HTR-8/SVneo (cell line): ENCODE measurements at regions not wholly inside any gene's neighbourhood (a gene's known extent, or its start where the extent isn't known, plus 50 kb on each side); places are given as distances from the start of the nearest gene placed in this dataset.

Experiments
- DNase-seq: peaks from one replicate; pipeline ENCODE4 v3.0.0; 2011; ENCODE audit warnings: low spot score, mixed read lengths; ENCODE audit not compliant: insufficient read length
- FAIRE-seq: peaks from 2 replicates; lab custom pipeline; 2011; peaks lifted over from hg19 to GRCh38; lab: Jason Lieb, UNC

DNA sequence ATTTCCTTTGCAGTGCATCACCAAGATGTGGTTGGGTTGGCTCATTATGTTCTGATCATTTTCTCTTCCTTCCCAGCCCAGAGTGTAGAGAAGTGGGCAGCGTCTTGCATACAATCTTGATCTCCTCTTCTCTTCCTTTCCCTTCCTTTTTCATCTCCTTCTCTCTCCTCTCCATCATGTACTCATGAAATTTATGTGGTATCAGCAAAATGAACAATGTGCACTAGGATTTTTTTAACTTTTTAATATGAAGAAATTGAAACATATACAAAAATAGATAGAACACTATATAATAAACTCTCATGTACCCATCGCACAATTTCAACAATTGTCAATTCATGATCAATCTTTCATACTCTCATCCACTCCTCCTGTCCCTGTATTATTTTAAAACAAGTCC, 593.5 kb downstream of the BCOR start:
- no peak for FAIRE-seq

DNA sequence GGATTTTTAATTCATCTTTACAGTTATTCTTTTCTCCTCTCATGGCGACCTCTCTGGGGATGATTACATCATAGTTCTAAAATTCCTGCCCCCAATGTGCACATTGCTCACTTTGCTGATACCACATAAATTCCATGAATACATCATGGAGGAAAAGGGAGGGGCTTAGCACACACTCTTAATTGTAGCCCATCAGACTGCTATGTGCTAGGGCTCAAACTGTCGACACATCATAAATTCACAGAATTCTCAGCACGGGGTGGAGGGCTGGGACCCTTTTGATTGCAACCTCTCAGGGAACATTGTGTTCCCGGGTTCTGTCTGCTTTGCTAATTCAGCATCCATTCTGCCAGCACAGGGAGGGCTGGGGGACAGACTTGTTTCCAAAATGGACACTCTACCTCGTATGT, 592.9 kb downstream of the BCOR start:
- no peak for DNase-seq
- no peak for FAIRE-seq

More for the DNA sequence above, 593.5 kb downstream of the BCOR start:
- DNase-seq: no peak

DNA sequence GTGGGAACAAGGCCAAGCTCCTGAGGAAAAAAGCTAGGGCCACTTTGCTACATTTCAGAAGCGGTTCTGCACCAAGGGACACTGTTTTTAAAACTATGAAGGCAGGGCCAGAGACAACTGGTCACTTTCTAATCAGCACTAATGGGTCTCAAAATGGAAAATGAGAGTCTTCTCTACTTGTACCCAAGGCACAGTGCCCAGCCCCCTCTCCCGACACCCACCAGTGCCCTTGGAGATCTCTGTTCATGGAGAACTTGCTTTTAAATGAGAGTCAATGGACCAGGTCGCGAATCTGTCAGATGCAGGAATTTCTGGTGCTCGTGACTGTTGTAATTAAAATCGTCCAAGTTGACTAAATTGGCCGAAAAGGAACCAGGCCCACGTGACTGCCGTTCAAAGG, 591.6 kb downstream of the BCOR start:
- no peak for FAIRE-seq
- DNase-seq: no peak

DNA sequence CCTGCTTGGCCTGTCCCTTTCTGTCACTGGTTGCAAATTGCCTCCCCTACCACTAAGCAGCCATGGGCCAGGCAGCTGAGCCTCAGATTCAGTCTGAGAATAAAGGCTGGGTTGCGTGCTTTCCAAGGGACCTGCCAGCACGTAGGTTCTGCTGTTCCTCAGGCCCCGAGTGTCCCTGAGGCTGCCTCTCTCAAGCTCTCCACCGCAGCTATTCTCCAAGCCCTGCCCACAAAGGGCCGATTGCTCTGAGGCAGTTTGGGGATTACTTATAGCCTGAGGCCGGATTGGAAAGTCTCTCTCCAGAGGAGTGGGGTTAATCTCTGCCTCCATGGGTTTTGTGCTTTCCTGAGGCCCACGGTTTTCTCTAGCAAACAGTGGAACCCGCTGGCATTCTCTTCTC, 590.7 kb downstream of the BCOR start:
- DNase-seq (no peak), FAIRE-seq (no peak)

DNA sequence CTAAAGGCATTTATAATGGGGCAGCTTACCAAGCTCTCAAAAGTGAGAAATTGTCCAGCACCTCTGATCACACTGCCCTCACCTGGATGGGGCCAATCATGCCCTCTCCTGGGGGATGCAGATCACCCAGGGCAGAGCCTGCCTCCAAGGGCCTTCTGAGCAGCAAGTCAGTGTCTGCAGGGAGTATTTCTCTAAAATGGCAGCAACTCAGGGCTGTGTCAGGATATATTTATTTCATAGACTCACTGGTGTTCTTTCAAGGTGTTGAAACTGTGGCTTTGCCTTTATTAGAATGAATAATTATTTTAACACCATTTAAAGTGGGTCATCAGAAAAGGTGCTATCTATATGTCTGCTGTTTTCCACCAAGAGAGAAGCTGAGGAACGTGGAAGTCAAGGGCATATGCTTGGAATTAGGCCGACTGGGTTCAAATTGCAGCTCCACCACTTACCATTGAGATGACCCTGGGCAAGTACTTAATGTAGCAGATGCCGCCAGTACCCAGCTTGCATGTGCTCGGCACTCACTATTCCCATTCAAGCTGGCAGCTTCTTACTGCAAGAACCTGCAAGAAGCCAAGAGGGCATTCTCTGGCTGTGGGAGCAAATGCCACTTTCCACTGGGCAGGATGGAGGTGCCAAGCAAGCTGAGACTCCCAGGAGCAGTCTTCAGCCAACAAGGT, 590.0 kb downstream of the BCOR start:
- DNase-seq (no peak), FAIRE-seq (no peak)

DNA sequence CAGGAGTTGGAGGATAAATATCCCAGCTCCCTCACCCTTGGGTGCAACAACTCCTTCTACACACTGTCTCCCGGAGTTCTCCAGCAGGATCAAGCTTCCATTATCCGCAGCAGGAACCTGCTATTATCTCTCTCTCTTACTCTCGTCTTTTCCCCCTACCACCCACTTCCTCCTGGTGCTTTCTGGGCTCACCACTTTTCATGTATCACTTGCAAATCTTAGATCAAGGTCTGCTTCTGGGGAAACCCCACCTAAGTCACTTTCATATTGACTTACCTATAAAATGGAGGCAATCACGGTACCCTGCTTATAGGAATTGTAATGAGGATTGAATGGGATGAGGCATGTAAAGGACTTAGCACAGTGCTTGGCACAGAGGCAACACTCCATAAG, 589.5 kb downstream of the BCOR start:
- no peak for FAIRE-seq

DNA sequence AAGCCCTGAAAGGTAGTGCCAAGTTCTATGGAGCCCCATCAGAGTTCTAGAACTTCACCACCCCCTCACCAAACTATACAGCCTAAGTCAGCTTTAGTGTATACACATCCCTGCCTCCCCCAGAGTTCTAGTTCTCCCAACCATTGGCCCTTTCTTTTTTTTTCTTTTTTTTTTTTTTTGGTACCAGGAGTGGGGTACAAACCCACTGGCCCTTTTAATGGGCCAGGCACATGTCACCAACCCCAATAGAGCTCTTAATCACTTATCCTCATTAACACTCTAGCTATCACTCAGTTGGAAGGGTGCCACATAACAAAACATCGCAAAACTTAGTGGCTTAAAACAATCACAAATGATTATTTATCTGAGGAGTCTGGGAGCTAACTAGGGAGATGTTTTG, 588.6 kb downstream of the BCOR start:
- DNase-seq (no peak), FAIRE-seq (no peak)

More for the DNA sequence above, 589.5 kb downstream of the BCOR start:
- DNase-seq: no peak

DNA sequence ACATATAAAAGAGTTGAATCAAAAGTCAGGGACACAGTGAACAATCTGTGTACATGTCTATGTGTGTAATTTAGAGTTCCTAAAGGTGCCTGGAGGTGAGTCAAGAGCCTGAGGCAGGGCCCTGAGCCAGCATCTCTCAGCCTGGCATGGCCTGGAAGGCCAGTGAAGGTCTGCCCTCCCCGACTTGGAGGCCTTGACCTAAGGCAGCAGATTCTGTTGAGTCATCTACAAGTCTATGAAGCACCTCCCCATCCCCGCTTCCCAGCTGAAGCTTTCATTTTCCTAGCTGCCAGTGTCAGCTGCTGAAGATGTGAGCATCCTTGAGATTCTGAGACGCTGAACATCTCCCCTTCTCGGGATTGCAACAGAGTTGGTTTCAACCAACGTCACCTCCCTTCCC, 583.9 kb downstream of the BCOR start:
- FAIRE-seq (no peak), DNase-seq (no peak)

DNA sequence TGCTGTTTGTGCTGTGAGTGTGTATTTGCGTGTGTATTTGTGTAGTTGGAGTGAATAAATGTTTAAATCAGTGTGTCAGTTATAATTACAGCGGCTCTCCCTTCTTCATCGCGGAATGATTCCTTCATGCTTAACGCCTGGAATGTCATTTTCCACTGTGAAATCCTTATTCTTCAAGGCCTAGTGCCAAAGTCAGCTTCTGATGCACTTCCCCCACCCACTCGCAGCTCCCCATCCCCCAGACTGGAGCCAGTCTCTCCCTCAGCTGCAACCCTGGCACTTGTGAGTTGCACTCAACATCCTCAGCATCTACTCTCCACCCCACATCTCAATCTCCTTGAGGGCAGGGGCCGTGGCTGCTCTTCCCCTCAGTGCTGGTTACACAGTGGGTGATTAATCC, 583.0 kb downstream of the BCOR start:
- DNase-seq: no peak
- no peak for FAIRE-seq

DNA sequence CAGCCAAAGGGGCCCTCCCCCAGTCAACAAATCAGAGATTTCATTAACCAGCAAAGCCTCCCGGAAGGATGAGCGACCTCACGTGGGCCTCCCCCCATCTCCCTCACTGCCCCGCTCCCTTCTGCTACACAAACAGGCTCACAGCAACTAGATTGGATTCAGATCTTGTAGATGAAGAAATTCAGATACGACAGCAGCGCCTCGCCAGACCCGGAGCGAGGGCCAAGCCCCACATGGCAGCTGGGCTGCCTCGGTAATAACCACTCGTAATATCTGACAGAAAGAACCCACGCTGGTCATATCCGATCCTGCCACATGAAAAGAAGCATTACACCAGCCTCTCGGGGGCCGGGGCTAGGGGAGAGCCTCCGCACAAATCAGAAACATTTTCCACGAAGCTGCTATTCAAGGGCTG, 581.3 kb downstream of the BCOR start:
- FAIRE-seq (no peak), DNase-seq (no peak)

DNA sequence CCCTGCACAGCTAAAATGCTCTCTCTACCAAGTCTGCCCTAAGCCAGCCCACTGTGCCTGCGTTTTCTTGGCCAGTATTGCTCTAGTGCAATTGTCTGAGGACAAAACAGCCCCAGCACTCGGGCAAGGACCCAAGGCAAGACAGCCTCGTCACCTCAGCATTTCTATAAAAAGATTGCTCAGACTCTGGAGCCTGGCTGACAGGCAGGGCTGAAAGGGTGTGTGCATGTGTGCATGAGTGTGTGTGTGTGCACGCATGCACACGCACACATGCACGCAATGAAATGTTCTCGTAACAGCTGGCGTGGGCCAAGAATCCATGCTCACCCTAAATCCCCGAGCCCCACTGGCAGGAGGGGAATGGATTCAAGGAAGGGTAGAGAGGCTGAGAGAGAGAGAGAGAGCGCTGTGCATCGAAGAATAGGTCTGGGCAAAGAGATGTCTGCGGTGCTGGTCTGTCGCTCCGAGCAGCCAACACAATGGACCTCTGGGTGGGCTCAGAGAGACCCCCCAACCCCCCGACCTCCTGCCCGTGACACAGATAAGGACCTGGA, 579.2 kb downstream of the BCOR start:
- DNase-seq (no peak), FAIRE-seq (peak; percentile 16)

DNA sequence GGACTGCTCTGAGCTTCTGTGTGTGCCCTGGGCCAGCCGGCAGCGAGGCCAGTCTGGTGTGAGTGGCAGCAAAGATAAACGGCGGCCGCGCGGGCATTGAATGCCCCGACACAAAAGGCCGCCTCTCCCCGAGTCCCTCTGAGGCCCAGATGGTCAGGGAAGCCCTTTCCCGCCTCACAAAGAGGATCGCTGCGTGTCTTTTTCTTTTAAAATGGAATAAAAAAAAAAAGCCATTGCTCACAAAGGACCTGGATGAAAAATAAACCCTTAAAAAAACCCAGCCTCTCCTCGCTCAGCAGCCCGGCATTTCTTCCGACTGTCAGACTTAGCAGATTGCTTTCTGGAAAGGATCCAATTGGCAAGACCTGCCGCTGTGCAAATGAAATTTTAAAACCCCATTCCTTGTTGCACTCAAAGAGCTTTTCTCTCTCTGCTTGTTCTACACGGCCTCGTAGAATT, 578.7 kb downstream of the BCOR start:
- no peak for FAIRE-seq
- DNase-seq: no peak

DNA sequence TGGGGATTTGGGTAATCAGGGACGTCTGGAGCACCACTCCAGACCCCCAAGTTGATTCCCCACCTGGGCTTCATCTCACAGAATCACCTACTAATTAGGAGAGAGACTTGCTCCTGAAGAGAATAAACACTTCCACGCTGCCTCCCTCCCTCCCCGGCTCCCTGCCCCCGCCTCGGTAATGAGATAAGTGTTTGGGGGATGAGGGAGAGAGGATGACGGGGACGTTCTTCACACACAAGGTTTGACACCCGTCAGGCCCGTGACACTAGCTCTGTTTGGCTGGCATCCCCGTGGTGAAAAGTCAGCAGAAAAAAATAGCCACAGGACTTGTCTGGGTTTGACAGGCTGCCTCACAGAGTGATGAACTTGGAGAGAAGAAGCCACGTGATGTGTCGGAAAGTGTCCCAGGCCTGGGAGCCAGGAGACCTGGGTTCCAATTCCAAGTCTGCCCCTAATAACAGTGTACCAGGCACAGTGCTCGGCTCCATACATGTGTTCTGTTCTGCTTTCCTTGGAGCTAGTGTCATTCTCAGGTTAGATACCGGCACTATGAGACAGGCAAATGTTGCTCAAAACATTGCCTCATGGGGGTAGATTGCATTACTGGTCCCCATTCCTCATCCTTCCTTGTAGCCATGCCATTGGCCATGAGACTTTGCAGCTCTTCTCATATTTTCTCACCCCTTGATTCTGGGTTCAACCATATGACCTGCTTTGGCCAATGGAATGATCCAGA, 578.0 kb downstream of the BCOR start:
- DNase-seq (no peak), FAIRE-seq (no peak)

DNA sequence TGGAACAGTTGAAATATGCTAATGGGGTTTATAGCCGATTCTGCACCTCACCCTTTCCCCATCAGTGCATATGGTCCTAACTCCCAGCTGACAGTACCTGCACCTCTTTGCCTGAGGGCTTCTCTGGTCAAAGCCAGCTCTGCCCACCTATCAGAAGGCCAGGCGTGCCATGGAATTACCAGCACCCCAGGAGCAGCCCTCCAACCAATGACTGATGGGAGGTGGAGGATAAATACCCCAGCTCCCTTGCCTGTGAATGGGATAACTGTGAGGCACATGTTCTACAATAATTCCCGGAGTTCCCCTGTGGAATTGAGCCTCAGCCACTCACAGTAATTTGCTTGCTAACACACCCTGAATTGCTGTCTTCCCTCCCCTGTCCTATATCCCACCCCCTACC, 572.0 kb downstream of the BCOR start:
- FAIRE-seq (no peak), DNase-seq (no peak)

DNA sequence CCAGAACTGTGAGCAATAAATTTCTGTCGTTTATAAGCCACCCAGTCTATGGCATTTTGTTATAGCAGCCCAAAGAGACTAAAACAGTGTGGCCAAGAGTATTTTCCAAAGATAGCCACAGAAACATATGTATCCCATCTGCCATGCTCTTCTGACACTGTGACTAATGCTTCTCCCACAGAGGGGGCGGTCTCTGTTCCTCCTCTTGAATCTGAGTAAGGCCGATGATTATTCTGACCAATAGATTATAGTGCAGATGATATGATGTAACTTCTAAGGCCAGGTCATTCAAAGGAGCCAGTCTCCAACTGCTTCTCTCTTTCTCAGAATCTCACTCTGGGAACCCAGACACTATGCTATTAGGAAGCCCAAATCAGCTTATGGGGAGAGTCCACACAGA, 570.7 kb downstream of the BCOR start:
- FAIRE-seq (no peak), DNase-seq (no peak)

DNA sequence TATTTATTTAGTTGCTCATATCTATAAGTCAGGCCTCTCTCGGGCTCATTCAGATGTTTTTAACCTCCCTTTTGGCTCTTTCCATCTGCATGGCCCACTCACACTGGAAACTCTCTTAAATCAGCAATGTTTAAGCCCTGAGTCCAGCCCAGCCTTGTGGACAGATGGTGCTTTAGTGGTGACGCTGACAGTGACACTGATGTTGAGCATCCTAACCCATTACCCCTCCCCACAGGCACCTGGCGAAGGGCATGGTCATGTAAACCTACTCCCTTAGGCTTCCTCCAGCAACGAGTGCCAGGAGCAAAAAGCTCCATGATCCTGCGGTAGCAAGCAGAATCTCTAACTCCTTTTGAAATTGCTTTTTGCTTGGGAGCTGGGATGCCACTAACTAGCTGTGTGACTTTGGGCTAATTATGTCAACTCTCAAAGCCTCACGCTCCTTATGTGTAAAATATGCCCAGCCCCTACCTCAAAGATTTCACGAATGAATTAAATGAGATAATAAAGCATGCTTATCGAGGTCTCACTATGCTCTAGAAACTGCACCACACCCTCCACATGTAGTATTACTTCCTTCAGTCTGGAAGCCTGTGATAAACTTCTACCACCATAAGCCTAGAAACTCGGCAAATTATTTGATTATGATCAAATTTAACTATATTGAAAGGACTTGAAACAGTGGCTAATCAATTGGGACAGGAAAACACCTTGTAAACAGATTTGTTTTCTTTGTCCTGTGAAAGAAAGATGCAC, 569.4 kb downstream of the BCOR start:
- DNase-seq (no peak), FAIRE-seq (no peak)

DNA sequence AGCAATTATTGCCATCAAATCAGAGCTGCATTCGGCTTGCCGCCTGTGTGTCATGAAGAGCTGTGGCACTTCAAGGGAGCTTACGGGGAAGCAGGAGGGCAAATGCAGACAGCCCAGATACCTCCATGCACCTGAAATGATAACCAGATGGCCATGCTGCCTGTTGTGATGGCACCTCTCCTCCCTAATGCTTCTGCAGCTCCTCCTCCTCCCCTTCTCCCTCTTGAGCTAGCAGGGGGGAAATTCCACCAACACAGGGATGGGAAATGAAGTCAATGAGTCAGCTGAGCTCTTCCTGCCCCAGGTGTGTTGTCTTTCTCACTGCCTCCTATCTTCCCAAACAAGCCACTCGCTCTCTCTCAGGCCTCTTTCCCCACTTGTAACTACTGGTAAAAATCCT, 565.0 kb downstream of the BCOR start:
- DNase-seq: no peak
- FAIRE-seq: no peak

DNA sequence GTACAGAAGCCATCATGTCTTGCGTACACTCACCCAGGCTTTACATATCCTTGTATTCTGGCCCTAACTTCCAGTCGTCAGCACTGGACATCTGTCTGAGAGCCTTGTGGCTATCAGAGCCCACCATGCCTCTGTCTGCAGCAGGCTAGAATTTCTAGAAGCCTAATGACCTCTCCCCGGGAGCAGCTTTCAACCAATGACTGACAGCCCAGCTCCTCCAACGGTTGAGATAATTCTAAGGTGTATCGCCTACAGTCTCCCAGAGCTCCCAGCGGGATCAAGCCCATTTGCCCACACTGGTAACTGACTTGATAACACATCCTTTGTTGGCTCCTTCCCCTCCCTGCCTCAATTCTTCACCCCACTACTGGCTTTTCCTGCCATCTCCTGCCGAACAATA, 562.8 kb downstream of the BCOR start:
- DNase-seq: no peak
- no peak for FAIRE-seq

DNA sequence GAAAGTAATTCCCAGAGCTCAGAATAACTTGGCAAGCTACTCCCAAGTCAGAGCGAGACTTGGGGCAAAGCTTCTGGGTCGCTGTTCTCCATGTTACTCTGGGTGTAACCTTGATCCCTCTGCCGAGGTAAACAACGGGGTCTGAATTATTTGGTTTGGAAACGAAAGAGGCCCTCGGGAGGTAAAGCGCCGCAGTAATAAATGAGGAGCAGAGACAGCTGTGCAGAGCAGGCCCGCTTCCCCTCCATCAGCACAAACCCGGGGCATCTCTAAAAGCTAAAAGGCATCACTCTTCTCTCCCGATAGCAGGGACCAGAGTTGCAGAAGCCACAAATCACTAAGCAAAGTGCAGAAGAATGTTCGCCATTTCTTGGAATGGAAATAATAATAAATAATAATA, 561.5 kb downstream of the BCOR start:
- FAIRE-seq: no peak
- DNase-seq: no peak

DNA sequence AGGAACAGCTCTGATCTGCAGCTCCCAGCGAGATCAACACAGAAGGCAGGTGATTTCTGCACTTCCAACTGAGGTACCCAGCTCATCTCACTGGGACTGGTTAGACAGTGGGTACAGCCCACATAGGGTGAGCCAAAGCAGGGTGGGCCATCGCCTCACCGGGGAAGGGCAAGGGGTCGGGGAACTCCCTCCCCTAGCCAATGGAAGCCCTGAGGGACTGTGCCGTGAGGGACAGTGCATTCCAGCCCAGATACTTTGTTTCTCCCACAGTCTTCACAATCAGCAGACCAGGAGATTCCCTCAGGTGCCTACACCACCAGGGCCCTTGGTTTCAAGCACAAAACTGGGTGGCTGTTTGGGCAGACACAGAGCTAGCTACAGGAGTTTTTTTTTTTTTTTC, 555.9 kb downstream of the BCOR start:
- no peak for DNase-seq
- no peak for FAIRE-seq

DNA sequence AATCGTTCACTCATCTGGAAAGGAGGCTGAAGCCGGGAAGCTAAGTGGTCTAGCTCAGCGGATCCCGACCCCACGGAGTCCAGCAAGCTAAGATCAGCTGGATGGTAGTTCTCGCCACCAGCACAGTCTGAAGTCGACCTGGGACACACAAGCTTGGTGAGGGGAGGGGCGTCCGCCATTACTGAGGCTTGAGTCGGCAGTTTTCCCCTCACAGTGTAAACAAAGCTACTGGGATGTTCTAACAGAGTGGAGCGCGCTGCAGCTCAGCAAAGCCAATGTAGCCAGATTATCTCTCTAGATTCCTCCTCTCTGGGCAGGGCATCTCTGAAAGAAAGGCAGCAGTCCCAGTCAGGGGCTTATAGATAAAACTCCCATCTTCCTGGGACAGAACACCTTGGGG, 555.4 kb downstream of the BCOR start:
- DNase-seq: no peak

More for the DNA sequence above, 555.4 kb downstream of the BCOR start:
- FAIRE-seq: no peak
